ENCODE measurements at regions not wholly inside any gene's neighbourhood (a gene's known extent, or its start where the extent isn't known, plus 50 kb on each side); places are given as distances from the start of the nearest gene placed in this dataset.
"Not testable (repeated sequence)": the region's sequence is repeated elsewhere in the genome, so short reads cannot be mapped to it uniquely, and the experiment has no call there.

DNA sequence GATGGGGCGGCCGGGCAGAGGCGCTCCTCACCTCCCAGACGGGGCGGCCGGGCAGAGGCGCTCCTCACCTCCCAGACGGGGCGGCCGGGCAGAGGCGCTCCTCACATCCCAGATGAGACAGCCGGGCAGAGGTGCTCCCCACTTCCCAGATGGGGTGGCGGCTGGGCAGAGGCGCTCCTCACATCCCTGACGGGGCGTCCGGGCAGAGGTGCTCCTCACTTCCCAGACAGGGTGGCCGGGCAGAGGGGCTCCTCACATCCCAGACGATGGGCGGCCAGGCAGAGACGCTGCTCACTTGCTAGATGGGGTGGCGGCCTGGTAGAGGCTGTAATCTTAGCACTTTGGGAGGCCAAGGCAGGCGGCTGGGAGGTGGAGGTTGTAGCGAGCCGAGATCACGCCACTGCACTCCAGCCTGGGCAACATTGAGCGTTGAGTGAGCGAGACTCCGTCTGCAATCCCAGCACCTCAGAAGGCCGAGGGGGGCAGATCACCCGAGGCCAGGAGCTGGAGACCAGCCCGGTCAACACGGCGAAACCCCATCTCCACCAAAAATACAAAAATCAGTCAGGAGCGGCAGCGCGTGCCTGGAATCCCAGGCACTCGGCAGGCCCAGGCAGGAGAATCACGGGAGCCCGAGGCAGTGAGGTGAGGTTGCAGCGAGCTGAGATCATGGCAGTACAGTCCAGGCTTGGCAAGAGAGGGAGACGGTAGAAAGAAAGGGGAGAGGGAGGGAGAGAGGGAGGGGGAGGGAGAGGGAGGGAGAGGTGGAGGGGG is 141.4 kb downstream of the SMC2 start:
- DNase-seq (ENCODE audit: low read depth, low spot score); H3K9me3 ChIP-seq (ENCODE audit: control insufficient read depth, insufficient read depth, low read depth, low read length); POLR2A ChIA-PET; H3K27me3 ChIP-seq (ENCODE audit: control insufficient read depth, insufficient read depth, low read length); in situ Hi-C loops (cut with HindIII; ENCODE audit: low pct_unique_long_range_greater_than_20kb, low sequenced_read_pairs); ATAC-seq; BruUV-seq (replicated peaks); H3K36me3 ChIP-seq (ENCODE audit: control insufficient read depth, insufficient read depth, low read length); H3K4me1 ChIP-seq (ENCODE audit: control insufficient read depth, insufficient read depth, low read length); H3K4me3 ChIP-seq (ENCODE audit: low read depth in 2 of 2, low read length in 2 of 2); CTCF ChIA-PET; H3K27ac ChIP-seq (ENCODE audit: low read length); intact Hi-C loops (cut with micrococcal nuclease; ENCODE audit: unreplicated experiment): not testable (repeated sequence)

DNA sequence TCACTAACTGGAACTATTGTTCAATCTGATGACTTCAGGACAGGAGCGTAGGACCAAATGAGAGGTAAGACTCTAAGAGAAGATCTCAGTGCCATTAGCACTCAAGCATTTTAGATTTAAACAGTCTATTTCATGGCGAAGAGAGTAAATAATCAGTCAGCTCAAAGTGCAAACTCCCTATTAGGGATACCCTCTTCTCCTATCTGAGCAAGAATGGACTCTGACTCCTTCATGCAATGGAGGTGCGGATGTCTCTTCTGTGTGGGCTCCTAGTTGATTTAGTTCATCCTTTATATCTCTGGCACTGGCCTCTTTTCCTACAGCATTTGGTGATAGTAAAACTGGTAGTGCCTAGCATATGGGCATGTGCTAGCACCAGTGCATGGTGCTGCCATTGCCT is 144.6 kb downstream of the SMC2 start:
- ATAC-seq (no peak), DNase-seq (ENCODE audit: low read depth, low spot score) (no peak)
- BruUV-seq (replicated peaks): no TSS peak
- CTCF ChIA-PET: no interaction called here
- Histone ChIP-seq H3K4me1 (ENCODE audit: control insufficient read depth, insufficient read depth, low read length) (no peaks in the 10 kb centered on the region), H3K27me3 (ENCODE audit: control insufficient read depth, insufficient read depth, low read length) (no peaks in the 10 kb centered on the region), H3K9me3 (ENCODE audit: control insufficient read depth, insufficient read depth, low read depth, low read length) (no peaks in the 10 kb centered on the region), H3K4me3 (ENCODE audit: low read depth in 2 of 2, low read length in 2 of 2) (no peak overlapping the region), H3K36me3 (ENCODE audit: control insufficient read depth, insufficient read depth, low read length) (no peaks in the 10 kb centered on the region), H3K27ac (ENCODE audit: low read length) (no peak overlapping the region)
- POLR2A ChIA-PET: no interaction called here
- intact Hi-C loops (cut with micrococcal nuclease; ENCODE audit: unreplicated experiment): no loop called here
- in situ Hi-C loops (cut with HindIII; ENCODE audit: low pct_unique_long_range_greater_than_20kb, low sequenced_read_pairs): no loop called here
- TF ChIP-seq TCF7L2 (IDR thresholded peaks at IDR 0.05; ENCODE audit: low read depth, low read length) (no peak), POLR2AphosphoS5 (IDR thresholded peaks at IDR 0.05; ENCODE audit: low read depth, low read length) (no peak), SIN3A (IDR thresholded peaks at IDR 0.05; ENCODE audit: borderline replicate concordance, insufficient read depth, low read depth, low read length) (no peak)
- TF ChIP-seq, protein P1, sequence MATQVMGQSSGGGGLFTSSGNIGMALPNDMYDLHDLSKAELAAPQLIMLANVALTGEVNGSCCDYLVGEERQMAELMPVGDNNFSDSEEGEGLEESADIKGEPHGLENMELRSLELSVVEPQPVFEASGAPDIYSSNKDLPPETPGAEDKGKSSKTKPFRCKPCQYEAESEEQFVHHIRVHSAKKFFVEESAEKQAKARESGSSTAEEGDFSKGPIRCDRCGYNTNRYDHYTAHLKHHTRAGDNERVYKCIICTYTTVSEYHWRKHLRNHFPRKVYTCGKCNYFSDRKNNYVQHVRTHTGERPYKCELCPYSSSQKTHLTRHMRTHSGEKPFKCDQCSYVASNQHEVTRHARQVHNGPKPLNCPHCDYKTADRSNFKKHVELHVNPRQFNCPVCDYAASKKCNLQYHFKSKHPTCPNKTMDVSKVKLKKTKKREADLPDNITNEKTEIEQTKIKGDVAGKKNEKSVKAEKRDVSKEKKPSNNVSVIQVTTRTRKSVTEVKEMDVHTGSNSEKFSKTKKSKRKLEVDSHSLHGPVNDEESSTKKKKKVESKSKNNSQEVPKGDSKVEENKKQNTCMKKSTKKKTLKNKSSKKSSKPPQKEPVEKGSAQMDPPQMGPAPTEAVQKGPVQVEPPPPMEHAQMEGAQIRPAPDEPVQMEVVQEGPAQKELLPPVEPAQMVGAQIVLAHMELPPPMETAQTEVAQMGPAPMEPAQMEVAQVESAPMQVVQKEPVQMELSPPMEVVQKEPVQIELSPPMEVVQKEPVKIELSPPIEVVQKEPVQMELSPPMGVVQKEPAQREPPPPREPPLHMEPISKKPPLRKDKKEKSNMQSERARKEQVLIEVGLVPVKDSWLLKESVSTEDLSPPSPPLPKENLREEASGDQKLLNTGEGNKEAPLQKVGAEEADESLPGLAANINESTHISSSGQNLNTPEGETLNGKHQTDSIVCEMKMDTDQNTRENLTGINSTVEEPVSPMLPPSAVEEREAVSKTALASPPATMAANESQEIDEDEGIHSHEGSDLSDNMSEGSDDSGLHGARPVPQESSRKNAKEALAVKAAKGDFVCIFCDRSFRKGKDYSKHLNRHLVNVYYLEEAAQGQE (IDR thresholded peaks at IDR 0.05; ENCODE audit: insufficient read depth in 1 of 2, low read depth in 2 of 2, low read length in 1 of 2): no peak
- TF ChIP-seq, protein P2, sequence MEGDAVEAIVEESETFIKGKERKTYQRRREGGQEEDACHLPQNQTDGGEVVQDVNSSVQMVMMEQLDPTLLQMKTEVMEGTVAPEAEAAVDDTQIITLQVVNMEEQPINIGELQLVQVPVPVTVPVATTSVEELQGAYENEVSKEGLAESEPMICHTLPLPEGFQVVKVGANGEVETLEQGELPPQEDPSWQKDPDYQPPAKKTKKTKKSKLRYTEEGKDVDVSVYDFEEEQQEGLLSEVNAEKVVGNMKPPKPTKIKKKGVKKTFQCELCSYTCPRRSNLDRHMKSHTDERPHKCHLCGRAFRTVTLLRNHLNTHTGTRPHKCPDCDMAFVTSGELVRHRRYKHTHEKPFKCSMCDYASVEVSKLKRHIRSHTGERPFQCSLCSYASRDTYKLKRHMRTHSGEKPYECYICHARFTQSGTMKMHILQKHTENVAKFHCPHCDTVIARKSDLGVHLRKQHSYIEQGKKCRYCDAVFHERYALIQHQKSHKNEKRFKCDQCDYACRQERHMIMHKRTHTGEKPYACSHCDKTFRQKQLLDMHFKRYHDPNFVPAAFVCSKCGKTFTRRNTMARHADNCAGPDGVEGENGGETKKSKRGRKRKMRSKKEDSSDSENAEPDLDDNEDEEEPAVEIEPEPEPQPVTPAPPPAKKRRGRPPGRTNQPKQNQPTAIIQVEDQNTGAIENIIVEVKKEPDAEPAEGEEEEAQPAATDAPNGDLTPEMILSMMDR (IDR thresholded peaks at IDR 0.05): no peak

DNA sequence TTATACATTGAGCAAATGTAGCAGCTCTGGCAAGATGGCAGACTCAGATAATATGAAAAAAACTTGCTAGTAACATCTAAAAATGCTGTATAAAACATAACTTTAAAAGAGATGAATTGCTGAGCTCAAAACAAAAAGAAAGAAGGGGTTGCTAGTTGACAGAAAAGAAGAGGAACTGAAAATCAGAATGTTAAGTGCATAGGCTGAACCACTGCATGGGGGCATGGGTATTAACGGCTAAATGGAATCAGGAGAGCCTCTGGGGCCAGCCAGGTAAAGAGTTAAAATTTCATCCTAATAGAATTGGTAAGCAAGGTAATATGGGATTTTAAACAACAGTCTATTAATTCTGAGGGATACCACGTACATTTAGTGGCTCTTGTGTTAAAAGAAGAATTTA is 146.8 kb downstream of the SMC2 start:
- DNase-seq (ENCODE audit: low read depth, low spot score) (no peak), ATAC-seq (no peak)
- POLR2A ChIA-PET: no interaction called here
- intact Hi-C loops (cut with micrococcal nuclease; ENCODE audit: unreplicated experiment): no loop called here
- BruUV-seq (replicated peaks): no TSS peak
- Histone ChIP-seq H3K27me3 (ENCODE audit: control insufficient read depth, insufficient read depth, low read length) (no peaks in the 10 kb centered on the region), H3K4me3 (ENCODE audit: low read depth in 2 of 2, low read length in 2 of 2) (no peak overlapping the region), H3K27ac (ENCODE audit: low read length) (no peak overlapping the region), H3K9me3 (ENCODE audit: control insufficient read depth, insufficient read depth, low read depth, low read length) (no peaks in the 10 kb centered on the region), H3K4me1 (ENCODE audit: control insufficient read depth, insufficient read depth, low read length) (no peaks in the 10 kb centered on the region), H3K36me3 (ENCODE audit: control insufficient read depth, insufficient read depth, low read length) (no peaks in the 10 kb centered on the region)
- CTCF ChIA-PET: no interaction called here
- in situ Hi-C loops (cut with HindIII; ENCODE audit: low pct_unique_long_range_greater_than_20kb, low sequenced_read_pairs): no loop called here
- TF ChIP-seq, protein P1 (IDR thresholded peaks at IDR 0.05; ENCODE audit: insufficient read depth in 1 of 2, low read depth in 2 of 2, low read length in 1 of 2): no peak
- TF ChIP-seq SIN3A (IDR thresholded peaks at IDR 0.05; ENCODE audit: borderline replicate concordance, insufficient read depth, low read depth, low read length): no peak
- TF ChIP-seq, protein P2 (IDR thresholded peaks at IDR 0.05): no peak

Measured in Panc1 (cell line).